Sigmoid colon (tissue), 4 donors: ENCODE measurements at regions not wholly inside any gene's neighbourhood (a gene's known extent, or its start where the extent isn't known, plus 50 kb on each side); places are given as distances from the start of the nearest gene placed in this dataset.

Experiments
- CTCF ChIP-seq, 4 experiments: fragments of 450-650 bp in 3 of 4; fragments of 200-600 bp in 1 of 4; IDR thresholded peaks; one replicate each; pipeline ENCODE4 v1.5.1; 2016 to 2019; ENCODE audit warnings: antibody characterized with exemption in 4 of 4, mild to moderate bottlenecking in 3 of 4, moderate library complexity in 2 of 4
- EP300 ChIP-seq, 4 donors: sonication (generic); formaldehyde crosslinking; IDR thresholded peaks; one replicate each; pipeline ENCODE4 v1.6.1; 2017; ENCODE audit warnings: antibody characterized with exemption in 4 of 4
- POLR2A ChIP-seq, 2 donors: fragments of 450-650 bp; IDR thresholded peaks; one replicate each; pipeline ENCODE4 v1.6.1; 2016; ENCODE audit warnings: antibody characterized with exemption in 2 of 2, mild to moderate bottlenecking in 2 of 2, moderate library complexity in 2 of 2

- TF ChIP-seq CTCF (IDR thresholded peaks at IDR 0.05) (no peak), POLR2A (IDR thresholded peaks at IDR 0.05) (no peak), EP300 (IDR thresholded peaks at IDR 0.05) (no peak)
Observed at GRCh38 chr10:114761205-114762193, 60.1 kb upstream of the FHIP2A start.
